Astrocyte (in vitro differentiated cells and primary cell): ENCODE measurements at regions not wholly inside any gene's neighbourhood (a gene's known extent, or its start where the extent isn't known, plus 50 kb on each side); places are given as distances from the start of the nearest gene placed in this dataset.

Experiments used
- DNase-seq: peaks from one replicate; pipeline ENCODE4 v3.0.0-alpha.2; 2010; ENCODE audit warnings: low read depth
- FAIRE-seq: peaks from 2 replicates; lab custom pipeline; 2011; peaks lifted over from hg19 to GRCh38; lab: Jason Lieb, UNC
- H2AFZ ChIP-seq: 2 replicates; pipeline ENCODE4 v1.6.0; 2012; ENCODE audit warnings: low read depth, low read length, inconsistent platforms
- H3K27ac ChIP-seq: 2 replicates; pipeline ENCODE4 v1.5.1; 2011; ENCODE audit warnings: low read depth, low read length, inconsistent platforms
- H3K27me3 ChIP-seq: 2 replicates; pipeline ENCODE4 v1.6.0; 2011; ENCODE audit warnings: low read length, inconsistent platforms; ENCODE audit not compliant: insufficient read depth
- H3K36me3 ChIP-seq: 2 replicates; pipeline ENCODE4 v1.5.1; 2011; ENCODE audit warnings: low read length, inconsistent platforms; ENCODE audit not compliant: insufficient read depth
- H3K4me1 ChIP-seq: 2 replicates; pipeline ENCODE4 v1.5.1; 2011; ENCODE audit warnings: low read length, inconsistent platforms; ENCODE audit not compliant: insufficient read depth
- H3K4me2 ChIP-seq: 2 replicates; pipeline ENCODE4 v1.6.0; 2012; ENCODE audit warnings: low read length, inconsistent platforms
- H3K4me3 ChIP-seq: 2 replicates; pipeline ENCODE4 v1.5.1; 2011; ENCODE audit warnings: low read depth, mild to moderate bottlenecking, low read length, inconsistent platforms; ENCODE audit not compliant: insufficient read depth
- H3K79me2 ChIP-seq: 2 replicates; pipeline ENCODE4 v1.6.0; 2012; ENCODE audit warnings: mild to moderate bottlenecking, low read length, inconsistent platforms; ENCODE audit not compliant: insufficient read depth
- H3K9ac ChIP-seq: 2 replicates; pipeline ENCODE4 v1.6.0; 2012; ENCODE audit warnings: mild to moderate bottlenecking, low read length, inconsistent platforms
- H3K9me3 ChIP-seq: 2 replicates; pipeline ENCODE4 v1.5.1; 2012; ENCODE audit warnings: low read depth, mild to moderate bottlenecking, low read length, inconsistent platforms; ENCODE audit not compliant: insufficient read depth
- H4K20me1 ChIP-seq: 2 replicates; pipeline ENCODE4 v1.6.0; 2012; ENCODE audit warnings: low read length, inconsistent platforms; ENCODE audit not compliant: insufficient read depth
- H3K27ac Mint-ChIP-seq: one replicate; pipeline ENCODE4 v1.8.0; 2021; ENCODE audit warnings: mild to moderate bottlenecking, mixed read lengths; ENCODE audit not compliant: unreplicated experiment
- H3K27me3 Mint-ChIP-seq: one replicate; pipeline ENCODE4 v1.8.0; 2021; ENCODE audit warnings: low read depth, mixed read lengths; ENCODE audit not compliant: unreplicated experiment
- H3K36me3 Mint-ChIP-seq: one replicate; pipeline ENCODE4 v1.8.0; 2021; ENCODE audit warnings: low read depth, mixed read lengths; ENCODE audit not compliant: unreplicated experiment
- H3K4me1 Mint-ChIP-seq: one replicate; pipeline ENCODE4 v1.8.0; 2021; ENCODE audit warnings: low read depth, mixed read lengths; ENCODE audit not compliant: unreplicated experiment
- H3K4me3 Mint-ChIP-seq: one replicate; pipeline ENCODE4 v1.8.0; 2021; ENCODE audit warnings: mild to moderate bottlenecking, moderate library complexity, mixed read lengths; ENCODE audit not compliant: unreplicated experiment
- H3K9me3 Mint-ChIP-seq: one replicate; pipeline ENCODE4 v1.8.0; 2021; ENCODE audit warnings: mild to moderate bottlenecking, mixed read lengths; ENCODE audit not compliant: unreplicated experiment
- EZH2 ChIP-seq: IDR thresholded peaks from 2 replicates; pipeline ENCODE4 v1.6.1; 2012; ENCODE audit warnings: mild to moderate bottlenecking, low read length, inconsistent platforms; ENCODE audit not compliant: insufficient read depth
- TF ChIP-seq, protein P1 (sequence below): IDR thresholded peaks from 2 replicates; pipeline ENCODE4 v1.5.1; 2011; ENCODE audit warnings: low read depth, mild to moderate bottlenecking, inconsistent platforms, low read length, moderate library complexity; ENCODE audit not compliant: insufficient read depth

DNA sequence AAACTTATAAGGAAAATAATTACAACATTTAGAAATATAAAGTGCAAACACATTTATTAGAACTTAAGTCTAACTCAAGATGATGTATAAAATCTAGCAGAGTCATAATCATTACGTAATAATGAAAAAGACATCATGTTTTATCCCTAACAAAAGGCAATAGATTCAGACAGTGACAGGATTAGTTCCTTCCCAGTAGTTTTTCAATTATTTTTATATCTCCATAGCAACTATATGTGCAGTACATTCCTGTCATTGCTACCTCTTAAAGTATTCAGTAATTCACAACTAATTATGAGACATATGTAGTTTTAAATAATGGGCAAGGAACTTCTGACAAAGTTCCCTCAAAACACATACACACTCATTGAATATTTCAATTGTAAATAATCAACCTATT lies 687.9 kb downstream of the CCDC85A start:
- Histone ChIP-seq H4K20me1 (no peaks in the 10 kb centered on the region), H3K36me3 (no peaks in the 10 kb centered on the region), H2AFZ (no peak overlapping the region), H3K4me2 (no peak overlapping the region), H3K9ac (no peak overlapping the region), H3K4me1 (no peaks in the 10 kb centered on the region), H3K27ac (no peak overlapping the region), H3K27me3 (no peaks in the 10 kb centered on the region), H3K79me2 (no peaks in the 10 kb centered on the region), H3K4me3 (no peak overlapping the region), H3K9me3 (no peaks in the 10 kb centered on the region)
- no peaks in the 10 kb centered on the region for H3K36me3 Mint-ChIP-seq
- TF ChIP-seq, protein P1, sequence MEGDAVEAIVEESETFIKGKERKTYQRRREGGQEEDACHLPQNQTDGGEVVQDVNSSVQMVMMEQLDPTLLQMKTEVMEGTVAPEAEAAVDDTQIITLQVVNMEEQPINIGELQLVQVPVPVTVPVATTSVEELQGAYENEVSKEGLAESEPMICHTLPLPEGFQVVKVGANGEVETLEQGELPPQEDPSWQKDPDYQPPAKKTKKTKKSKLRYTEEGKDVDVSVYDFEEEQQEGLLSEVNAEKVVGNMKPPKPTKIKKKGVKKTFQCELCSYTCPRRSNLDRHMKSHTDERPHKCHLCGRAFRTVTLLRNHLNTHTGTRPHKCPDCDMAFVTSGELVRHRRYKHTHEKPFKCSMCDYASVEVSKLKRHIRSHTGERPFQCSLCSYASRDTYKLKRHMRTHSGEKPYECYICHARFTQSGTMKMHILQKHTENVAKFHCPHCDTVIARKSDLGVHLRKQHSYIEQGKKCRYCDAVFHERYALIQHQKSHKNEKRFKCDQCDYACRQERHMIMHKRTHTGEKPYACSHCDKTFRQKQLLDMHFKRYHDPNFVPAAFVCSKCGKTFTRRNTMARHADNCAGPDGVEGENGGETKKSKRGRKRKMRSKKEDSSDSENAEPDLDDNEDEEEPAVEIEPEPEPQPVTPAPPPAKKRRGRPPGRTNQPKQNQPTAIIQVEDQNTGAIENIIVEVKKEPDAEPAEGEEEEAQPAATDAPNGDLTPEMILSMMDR: no peak
- TF ChIP-seq EZH2: no peak
- FAIRE-seq: no peak
- H3K27me3 Mint-ChIP-seq: no peaks in the 10 kb centered on the region
- peaks cover 5% of the 10 kb centered on the region for H3K9me3 Mint-ChIP-seq
- no peak overlapping the region for H3K4me3 Mint-ChIP-seq
- H3K4me1 Mint-ChIP-seq: no peaks in the 10 kb centered on the region
- DNase-seq: no peak
- H3K27ac Mint-ChIP-seq: no peak overlapping the region

GRCh38 chr2:56874717-56875116 lies 690.9 kb downstream of the CCDC85A start:
- Histone ChIP-seq H3K9me3 (no peaks in the 10 kb centered on the region), H3K4me1 (no peaks in the 10 kb centered on the region), H4K20me1 (no peaks in the 10 kb centered on the region), H3K4me3 (no peak overlapping the region), H3K27me3 (no peaks in the 10 kb centered on the region), H2AFZ (no peak overlapping the region), H3K9ac (no peak overlapping the region), H3K27ac (no peak overlapping the region), H3K36me3 (no peaks in the 10 kb centered on the region), H3K79me2 (no peaks in the 10 kb centered on the region), H3K4me2 (no peak overlapping the region)
- H3K4me1 Mint-ChIP-seq: no peaks in the 10 kb centered on the region
- no peak overlapping the region for H3K27ac Mint-ChIP-seq
- no peak for DNase-seq
- H3K4me3 Mint-ChIP-seq: no peak overlapping the region
- H3K9me3 Mint-ChIP-seq: peaks cover 3% of the 10 kb centered on the region
- TF ChIP-seq, protein P1: no peak
- no peak for TF ChIP-seq EZH2
- FAIRE-seq: no peak
- H3K36me3 Mint-ChIP-seq: no peaks in the 10 kb centered on the region
- H3K27me3 Mint-ChIP-seq: no peaks in the 10 kb centered on the region

DNA sequence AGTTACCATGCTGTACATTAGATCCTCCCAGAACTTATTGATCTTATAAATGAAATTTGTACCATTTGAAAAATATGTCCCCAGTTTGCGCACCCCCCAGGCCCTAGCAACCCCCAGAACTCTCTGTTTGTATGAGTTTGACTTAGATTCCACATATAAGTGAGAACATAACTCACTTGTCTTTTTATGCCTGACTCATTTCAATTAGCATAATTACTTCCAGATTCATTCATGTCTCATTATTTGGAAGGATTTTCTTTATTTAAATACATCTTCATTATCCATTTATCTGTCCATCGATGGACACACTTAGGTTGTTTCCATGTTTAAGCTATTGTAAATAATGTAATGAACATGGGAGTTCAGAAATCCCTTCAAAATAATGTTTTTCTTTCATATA lies 705.9 kb downstream of the CCDC85A start:
- H3K27ac Mint-ChIP-seq: no peak overlapping the region
- H3K9me3 Mint-ChIP-seq: peaks cover 8% of the 10 kb centered on the region
- Histone ChIP-seq H3K4me1 (no peaks in the 10 kb centered on the region), H3K9me3 (no peaks in the 10 kb centered on the region), H3K4me3 (no peak overlapping the region), H3K27me3 (no peaks in the 10 kb centered on the region), H2AFZ (no peak overlapping the region), H3K4me2 (no peak overlapping the region), H3K79me2 (no peaks in the 10 kb centered on the region), H4K20me1 (no peaks in the 10 kb centered on the region), H3K27ac (no peak overlapping the region), H3K36me3 (no peaks in the 10 kb centered on the region), H3K9ac (no peak overlapping the region)
- FAIRE-seq (no peak), DNase-seq (no peak)
- H3K36me3 Mint-ChIP-seq: no peaks in the 10 kb centered on the region
- H3K4me1 Mint-ChIP-seq: no peaks in the 10 kb centered on the region
- H3K4me3 Mint-ChIP-seq: no peak overlapping the region
- H3K27me3 Mint-ChIP-seq: no peaks in the 10 kb centered on the region
- TF ChIP-seq, protein P1: no peak
- no peak for TF ChIP-seq EZH2
